ENCODE measurements at regions not wholly inside any gene's neighbourhood (a gene's known extent, or its start where the extent isn't known, plus 50 kb on each side); places are given as distances from the start of the nearest gene placed in this dataset.
"Not testable (repeated sequence)": the region's sequence is repeated elsewhere in the genome, so short reads cannot be mapped to it uniquely, and the experiment has no call there.

GRCh38 chr2:2645162-2645855 lies 314.2 kb upstream of the MYT1L start:
- DNase-seq (ENCODE audit: low read depth, low spot score): no peak

- DNase-seq (ENCODE audit: low read depth, low spot score): not testable (repeated sequence)
These were observed 313.7 kb upstream of the MYT1L start for GRCh38 chr2:2644751-2645150.

GRCh38 chr2:2644040-2644439 lies 313.0 kb upstream of the MYT1L start:
- no peak for DNase-seq (ENCODE audit: low read depth, low spot score)

GRCh38 chr2:2642906-2643890 lies 312.1 kb upstream of the MYT1L start:
- DNase-seq (ENCODE audit: low read depth, low spot score): no peak

GRCh38 chr2:2641541-2642410 lies 310.7 kb upstream of the MYT1L start:
- no peak for DNase-seq (ENCODE audit: low read depth, low spot score)

- DNase-seq (ENCODE audit: low read depth, low spot score): no peak
These were observed 309.7 kb upstream of the MYT1L start for GRCh38 chr2:2640818-2641217.

- no peak for DNase-seq (ENCODE audit: low read depth, low spot score)
These were observed 309.3 kb upstream of the MYT1L start for GRCh38 chr2:2640371-2640770.

GRCh38 chr2:2639251-2640139 lies 308.4 kb upstream of the MYT1L start:
- no peak for DNase-seq (ENCODE audit: low read depth, low spot score)

GRCh38 chr2:2638547-2639220 lies 307.6 kb upstream of the MYT1L start:
- DNase-seq (ENCODE audit: low read depth, low spot score): no peak

- no peak for DNase-seq (ENCODE audit: low read depth, low spot score)
These were observed 305.7 kb upstream of the MYT1L start for GRCh38 chr2:2636813-2637212.

GRCh38 chr2:2635025-2635528 lies 304.0 kb upstream of the MYT1L start:
- DNase-seq (ENCODE audit: low read depth, low spot score): no peak

- DNase-seq (ENCODE audit: low read depth, low spot score): no peak
These were observed 301.9 kb upstream of the MYT1L start for GRCh38 chr2:2633017-2633416.

GRCh38 chr2:2623939-2624338 lies 292.9 kb upstream of the MYT1L start:
- no peak for DNase-seq (ENCODE audit: low read depth, low spot score)

GRCh38 chr2:2621855-2622254 lies 290.8 kb upstream of the MYT1L start:
- DNase-seq (ENCODE audit: low read depth, low spot score): no peak

- no peak for DNase-seq (ENCODE audit: low read depth, low spot score)
These were observed 289.5 kb upstream of the MYT1L start for GRCh38 chr2:2620604-2621003.

- no peak for DNase-seq (ENCODE audit: low read depth, low spot score)
These were observed 288.9 kb upstream of the MYT1L start for GRCh38 chr2:2619995-2620394.

GRCh38 chr2:2614452-2614851 lies 283.4 kb upstream of the MYT1L start:
- no peak for DNase-seq (ENCODE audit: low read depth, low spot score)

GRCh38 chr2:2613279-2614199 lies 282.5 kb upstream of the MYT1L start:
- DNase-seq (ENCODE audit: low read depth, low spot score): peak; percentile 79

- no peak for DNase-seq (ENCODE audit: low read depth, low spot score)
These were observed 279.7 kb upstream of the MYT1L start for GRCh38 chr2:2610751-2611150.

Measured in activated naive CD8-positive, alpha-beta T cell treated with anti-CD3 and anti-CD28 coated beads, Interleukin-2, amount 50 U/mL, for 16 hours (primary cell).